ENCODE measurements at regions not wholly inside any gene's neighbourhood (a gene's known extent, or its start where the extent isn't known, plus 50 kb on each side); places are given as distances from the start of the nearest gene placed in this dataset.

DNA sequence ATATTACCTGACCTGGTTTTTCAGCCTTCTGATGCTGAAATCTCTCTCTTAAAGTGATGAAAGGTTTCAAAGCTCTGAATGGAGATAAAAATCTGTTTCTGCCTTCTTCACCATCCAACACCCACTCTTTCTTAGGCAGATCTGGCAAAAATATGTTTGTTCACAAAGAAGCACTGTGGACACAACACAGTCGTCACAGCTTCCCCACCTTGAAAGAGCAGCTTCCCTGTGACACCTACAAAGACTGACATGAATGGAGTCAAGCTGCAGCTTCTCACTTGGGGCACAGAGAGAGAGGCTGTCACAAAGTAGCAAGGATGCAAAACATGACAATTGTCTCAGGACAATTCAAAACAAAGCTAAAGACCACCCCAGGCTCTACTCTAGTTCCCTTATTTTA lies 86.5 kb downstream of the ICOS start (continued):
- TF ChIP-seq, protein P1, sequence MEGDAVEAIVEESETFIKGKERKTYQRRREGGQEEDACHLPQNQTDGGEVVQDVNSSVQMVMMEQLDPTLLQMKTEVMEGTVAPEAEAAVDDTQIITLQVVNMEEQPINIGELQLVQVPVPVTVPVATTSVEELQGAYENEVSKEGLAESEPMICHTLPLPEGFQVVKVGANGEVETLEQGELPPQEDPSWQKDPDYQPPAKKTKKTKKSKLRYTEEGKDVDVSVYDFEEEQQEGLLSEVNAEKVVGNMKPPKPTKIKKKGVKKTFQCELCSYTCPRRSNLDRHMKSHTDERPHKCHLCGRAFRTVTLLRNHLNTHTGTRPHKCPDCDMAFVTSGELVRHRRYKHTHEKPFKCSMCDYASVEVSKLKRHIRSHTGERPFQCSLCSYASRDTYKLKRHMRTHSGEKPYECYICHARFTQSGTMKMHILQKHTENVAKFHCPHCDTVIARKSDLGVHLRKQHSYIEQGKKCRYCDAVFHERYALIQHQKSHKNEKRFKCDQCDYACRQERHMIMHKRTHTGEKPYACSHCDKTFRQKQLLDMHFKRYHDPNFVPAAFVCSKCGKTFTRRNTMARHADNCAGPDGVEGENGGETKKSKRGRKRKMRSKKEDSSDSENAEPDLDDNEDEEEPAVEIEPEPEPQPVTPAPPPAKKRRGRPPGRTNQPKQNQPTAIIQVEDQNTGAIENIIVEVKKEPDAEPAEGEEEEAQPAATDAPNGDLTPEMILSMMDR (IDR thresholded peaks at IDR 0.05 in 2 of 3, conservative IDR thresholded peaks at IDR 0.05 in 1 of 3; ENCODE audit: borderline replicate concordance in 1 of 3, insufficient read depth in 1 of 3, low read depth in 2 of 3, low read length in 2 of 3), result no peak
- TF ChIP-seq ZFX (IDR thresholded peaks at IDR 0.05), result no peak

DNA sequence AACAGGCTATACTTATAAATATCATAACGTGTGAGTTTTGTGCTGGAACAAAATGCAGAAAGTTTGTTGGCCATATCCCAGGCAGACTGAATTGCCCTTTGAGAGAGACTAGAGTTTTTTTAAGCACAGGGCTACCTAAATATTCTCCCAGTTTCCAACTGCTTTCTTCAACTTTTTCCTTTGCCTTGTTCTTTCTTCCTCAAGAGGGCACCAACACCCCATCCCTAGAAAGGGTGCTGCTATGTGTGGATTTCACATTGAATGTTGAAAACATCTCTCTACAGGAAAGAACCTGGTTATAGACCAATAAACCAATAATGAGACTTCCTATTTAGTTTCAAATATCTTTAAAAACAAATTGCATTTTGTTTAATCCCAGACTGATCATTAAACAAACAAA lies 87.9 kb downstream of the ICOS start:
- Histone ChIP-seq H3K4me2 (ENCODE audit: low read length) (no peak overlapping the region), H3K4me3 (replicated peaks in 1 of 2; ENCODE audit: low read depth in 1 of 2, low read length in 2 of 2) (no peak overlapping the region), H3K79me2 (ENCODE audit: insufficient read depth, low read length) (no peaks in the 10 kb centered on the region), H2AFZ (ENCODE audit: low read depth, low read length, poor library complexity, severe bottlenecking) (no peak overlapping the region), H3K4me1 (ENCODE audit: control insufficient read depth in 1 of 2, insufficient read depth in 2 of 2, low read length in 2 of 2) (no peaks in the 10 kb centered on the region), H4K20me1 (ENCODE audit: insufficient read depth) (no peaks in the 10 kb centered on the region), H3K9me2 (ENCODE audit: insufficient read depth) (no peaks in the 10 kb centered on the region), H3K27ac (ENCODE audit: low read depth, low read length) (no peak overlapping the region), H3K27me3 (ENCODE audit: insufficient read depth, low read length) (no peaks in the 10 kb centered on the region), H3K9ac (ENCODE audit: low read length) (no peak overlapping the region), H3K36me3 (ENCODE audit: control insufficient read depth in 1 of 2, insufficient read depth in 2 of 2, low read length in 2 of 2) (no peaks in the 10 kb centered on the region), H3K9me3 (ENCODE audit: control insufficient read depth in 1 of 2, insufficient read depth in 1 of 2, low read depth in 1 of 2, low read length in 2 of 2) (no peaks in the 10 kb centered on the region)
- CTCF ChIA-PET, result interaction anchor here (0.9 to 1.2 kb wide), 5 partner anchors 15 to 154 kb away, joined by 3 to 4 read pairs (median 3); no protein-coding TSS in a partner anchor
- peak; percentile 19 for DNase-seq (ENCODE audit: low read depth, low spot score)
- ATAC-seq, result peak; percentile 72
- intact Hi-C loops (cut with micrococcal nuclease), result loop anchor here (1.0 kb wide), 1 partner anchor 154 kb away; no protein-coding TSS in a partner anchor
- POLR2A ChIA-PET, result no interaction called here
- BruUV-seq (replicated peaks), result no TSS peak
- RAD21 ChIA-PET (ENCODE audit: low non-redundant PET in 1 of 2, low total read pairs in 2 of 2, uncharacterized antibody in 2 of 2, unreplicated experiment in 2 of 2), result no interaction called here
- TF ChIP-seq, protein P2, sequence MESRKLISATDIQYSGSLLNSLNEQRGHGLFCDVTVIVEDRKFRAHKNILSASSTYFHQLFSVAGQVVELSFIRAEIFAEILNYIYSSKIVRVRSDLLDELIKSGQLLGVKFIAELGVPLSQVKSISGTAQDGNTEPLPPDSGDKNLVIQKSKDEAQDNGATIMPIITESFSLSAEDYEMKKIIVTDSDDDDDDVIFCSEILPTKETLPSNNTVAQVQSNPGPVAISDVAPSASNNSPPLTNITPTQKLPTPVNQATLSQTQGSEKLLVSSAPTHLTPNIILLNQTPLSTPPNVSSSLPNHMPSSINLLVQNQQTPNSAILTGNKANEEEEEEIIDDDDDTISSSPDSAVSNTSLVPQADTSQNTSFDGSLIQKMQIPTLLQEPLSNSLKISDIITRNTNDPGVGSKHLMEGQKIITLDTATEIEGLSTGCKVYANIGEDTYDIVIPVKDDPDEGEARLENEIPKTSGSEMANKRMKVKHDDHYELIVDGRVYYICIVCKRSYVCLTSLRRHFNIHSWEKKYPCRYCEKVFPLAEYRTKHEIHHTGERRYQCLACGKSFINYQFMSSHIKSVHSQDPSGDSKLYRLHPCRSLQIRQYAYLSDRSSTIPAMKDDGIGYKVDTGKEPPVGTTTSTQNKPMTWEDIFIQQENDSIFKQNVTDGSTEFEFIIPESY (IDR thresholded peaks at IDR 0.05; ENCODE audit: extremely low read depth, insufficient replicate concordance, low read length), result no peak
- peak; percentile 67 for TF ChIP-seq RAD21 (IDR thresholded peaks at IDR 0.05; ENCODE audit: low read depth)
- TF ChIP-seq, protein P1 (IDR thresholded peaks at IDR 0.05 in 2 of 3, conservative IDR thresholded peaks at IDR 0.05 in 1 of 3; ENCODE audit: borderline replicate concordance in 1 of 3, insufficient read depth in 1 of 3, low read depth in 2 of 3, low read length in 2 of 3), result peak; percentile 50 to 67 (median 63); a peak in 5 of 6 replicates
